Body of pancreas (tissue), 4 donors: ENCODE measurements at regions not wholly inside any gene's neighbourhood (a gene's known extent, or its start where the extent isn't known, plus 50 kb on each side); places are given as distances from the start of the nearest gene placed in this dataset.

Experiments
- CTCF ChIP-seq, 7 experiments: fragments of 450-650 bp in 4 of 7; fragments of 200-600 bp in 3 of 7; sonication (generic) in 3 of 7; IDR thresholded peaks; one replicate each; pipeline ENCODE4 v1.5.1; 2016 to 2019; ENCODE audit warnings: antibody characterized with exemption in 7 of 7
- POLR2A ChIP-seq, 3 donors: fragments of 450-650 bp; IDR thresholded peaks; one replicate each; pipeline ENCODE4 v1.6.1; 2016; ENCODE audit warnings: antibody characterized with exemption in 3 of 3, mild to moderate bottlenecking in 2 of 3

GRCh38 chr7:1331561-1332467 is 99.1 kb downstream of the UNCX start:
- TF ChIP-seq POLR2A (IDR thresholded peaks at IDR 0.05) (no peak), CTCF (IDR thresholded peaks at IDR 0.05) (no peak)
